ENCODE measurements at regions not wholly inside any gene's neighbourhood (a gene's known extent, or its start where the extent isn't known, plus 50 kb on each side); places are given as distances from the start of the nearest gene placed in this dataset.

DNA sequence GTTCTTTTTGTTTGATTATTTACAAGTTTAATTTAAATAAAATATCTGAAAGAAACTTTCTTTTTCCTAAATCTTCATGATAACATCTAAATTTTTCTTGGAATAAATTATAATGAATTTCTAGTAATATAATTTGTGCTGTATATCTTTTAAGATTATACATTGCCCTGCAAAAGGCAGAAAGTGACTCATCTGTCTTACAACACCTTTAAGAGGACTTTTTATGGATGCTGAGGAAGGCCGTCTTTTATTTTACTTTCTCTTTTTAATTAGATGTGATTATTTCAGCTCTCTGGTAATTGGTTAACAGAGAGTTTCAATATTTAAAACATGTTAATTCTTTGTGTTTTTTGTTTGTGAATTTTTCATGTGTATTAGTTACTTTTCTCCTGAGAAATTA is 598.4 kb downstream of the RPL10L start:
- no peak for TF ChIP-seq EZH2 (IDR thresholded peaks at IDR 0.05; ENCODE audit: low read depth, low read length, severe bottlenecking)
- TF ChIP-seq, protein P1, sequence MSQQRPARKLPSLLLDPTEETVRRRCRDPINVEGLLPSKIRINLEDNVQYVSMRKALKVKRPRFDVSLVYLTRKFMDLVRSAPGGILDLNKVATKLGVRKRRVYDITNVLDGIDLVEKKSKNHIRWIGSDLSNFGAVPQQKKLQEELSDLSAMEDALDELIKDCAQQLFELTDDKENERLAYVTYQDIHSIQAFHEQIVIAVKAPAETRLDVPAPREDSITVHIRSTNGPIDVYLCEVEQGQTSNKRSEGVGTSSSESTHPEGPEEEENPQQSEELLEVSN (IDR thresholded peaks at IDR 0.05): no peak
- no peak for TF ChIP-seq CREB1 (IDR thresholded peaks at IDR 0.05)
- TF ChIP-seq, protein P2, sequence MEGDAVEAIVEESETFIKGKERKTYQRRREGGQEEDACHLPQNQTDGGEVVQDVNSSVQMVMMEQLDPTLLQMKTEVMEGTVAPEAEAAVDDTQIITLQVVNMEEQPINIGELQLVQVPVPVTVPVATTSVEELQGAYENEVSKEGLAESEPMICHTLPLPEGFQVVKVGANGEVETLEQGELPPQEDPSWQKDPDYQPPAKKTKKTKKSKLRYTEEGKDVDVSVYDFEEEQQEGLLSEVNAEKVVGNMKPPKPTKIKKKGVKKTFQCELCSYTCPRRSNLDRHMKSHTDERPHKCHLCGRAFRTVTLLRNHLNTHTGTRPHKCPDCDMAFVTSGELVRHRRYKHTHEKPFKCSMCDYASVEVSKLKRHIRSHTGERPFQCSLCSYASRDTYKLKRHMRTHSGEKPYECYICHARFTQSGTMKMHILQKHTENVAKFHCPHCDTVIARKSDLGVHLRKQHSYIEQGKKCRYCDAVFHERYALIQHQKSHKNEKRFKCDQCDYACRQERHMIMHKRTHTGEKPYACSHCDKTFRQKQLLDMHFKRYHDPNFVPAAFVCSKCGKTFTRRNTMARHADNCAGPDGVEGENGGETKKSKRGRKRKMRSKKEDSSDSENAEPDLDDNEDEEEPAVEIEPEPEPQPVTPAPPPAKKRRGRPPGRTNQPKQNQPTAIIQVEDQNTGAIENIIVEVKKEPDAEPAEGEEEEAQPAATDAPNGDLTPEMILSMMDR (IDR thresholded peaks at IDR 0.05; ENCODE audit: control extremely low read depth in 1 of 3, insufficient read depth in 1 of 3, low read depth in 1 of 3, low read length in 3 of 3): no peak
- TF ChIP-seq TAF1 (IDR thresholded peaks at IDR 0.05; ENCODE audit: low read depth, low read length): no peak
- TF ChIP-seq ZNF274 (IDR thresholded peaks at IDR 0.05; ENCODE audit: borderline replicate concordance, extremely low read depth, low read length): no peak
- TF ChIP-seq CEBPB (IDR thresholded peaks at IDR 0.05; ENCODE audit: low read depth, low read length): no peak
- no peak for TF ChIP-seq HDAC2 (IDR thresholded peaks at IDR 0.05; ENCODE audit: borderline replicate concordance in 1 of 2, low read depth in 2 of 2, low read length in 2 of 2)

Data from H1 (cell line).